Neuronal stem cell (in vitro differentiated cells): ENCODE measurements at regions not wholly inside any gene's neighbourhood (a gene's known extent, or its start where the extent isn't known, plus 50 kb on each side); places are given as distances from the start of the nearest gene placed in this dataset.
"Not testable (repeated sequence)": the region's sequence is repeated elsewhere in the genome, so short reads cannot be mapped to it uniquely, and the experiment has no call there.

Experiments
- DNase-seq: peaks from one replicate; pipeline ENCODE4 v3.0.0-alpha.2; 2013; ENCODE audit warnings: low spot score
- H2AFZ ChIP-seq: one replicate; pipeline ENCODE4 v1.6.1; 2013; ENCODE audit warnings: mild to moderate bottlenecking, low read length, inconsistent platforms
- H2AK5ac ChIP-seq: 2 replicates; pipeline ENCODE4 v1.6.1; 2013; ENCODE audit warnings: low read depth, mild to moderate bottlenecking, inconsistent platforms, low read length, moderate library complexity, mixed read lengths
- H2BK120ac ChIP-seq: 2 replicates; pipeline ENCODE4 v1.6.1; 2013; ENCODE audit warnings: low read depth, mild to moderate bottlenecking, inconsistent platforms, low read length, moderate library complexity, mixed read lengths
- H2BK12ac ChIP-seq: one replicate; pipeline ENCODE4 v1.6.1; 2013; ENCODE audit warnings: low read length, inconsistent platforms
- H2BK15ac ChIP-seq: 2 replicates; pipeline ENCODE4 v1.6.1; 2013; ENCODE audit warnings: mild to moderate bottlenecking, low read length, inconsistent platforms, mixed read lengths
- H2BK5ac ChIP-seq: one replicate; pipeline ENCODE4 v1.6.1; 2013; ENCODE audit warnings: inconsistent platforms, mild to moderate bottlenecking, low read length, moderate library complexity
- H3K14ac ChIP-seq: one replicate; pipeline ENCODE4 v1.6.1; 2013; ENCODE audit warnings: low read length, inconsistent platforms
- H3K18ac ChIP-seq: 2 replicates; pipeline ENCODE4 v1.6.1; 2013; ENCODE audit warnings: low read length, inconsistent platforms
- H3K23ac ChIP-seq: 2 replicates; pipeline ENCODE4 v1.6.1; 2013; ENCODE audit warnings: low read depth, mild to moderate bottlenecking, mixed read lengths, low read length, inconsistent platforms; ENCODE audit not compliant: poor library complexity
- H3K27ac ChIP-seq: replicated peaks from 3 replicates; pipeline ENCODE4 v1.5.1; 2013; ENCODE audit warnings: low read length, inconsistent platforms
- H3K27me3 ChIP-seq, 3 experiments: 2 replicates each; pipeline ENCODE4 v1.6.1; 2013; ENCODE audit warnings: low read length in 3 of 3, mild to moderate bottlenecking in 2 of 3, inconsistent platforms in 1 of 3, low read depth in 1 of 3, mixed read lengths in 1 of 3, moderate library complexity in 1 of 3; ENCODE audit not compliant: control insufficient read depth in 3 of 3, insufficient read depth in 3 of 3
- H3K36me3 ChIP-seq, 2 donors: replicated peaks in 1 of 2; 2 replicates each; pipeline ENCODE4 v1.6.1; 2013; ENCODE audit warnings: low read length in 2 of 2; ENCODE audit not compliant: control insufficient read depth in 2 of 2, insufficient read depth in 2 of 2
- H3K4ac ChIP-seq: 2 replicates; pipeline ENCODE4 v1.6.1; 2013; ENCODE audit warnings: inconsistent platforms, mild to moderate bottlenecking, low read length, moderate library complexity
- H3K4me1 ChIP-seq, 2 donors: 1 replicate in 1 of 2; 2 replicates in 1 of 2; pipeline ENCODE4 v1.6.1; 2013; ENCODE audit warnings: low read length in 2 of 2, low read depth in 1 of 2; ENCODE audit not compliant: control insufficient read depth in 2 of 2, insufficient read depth in 1 of 2
- H3K4me2 ChIP-seq: one replicate; pipeline ENCODE4 v1.6.1; 2013; ENCODE audit warnings: mild to moderate bottlenecking, low read length, inconsistent platforms; ENCODE audit not compliant: insufficient read depth, poor library complexity, severe bottlenecking
- H3K4me3 ChIP-seq, 2 donors: 2 replicates each; pipeline ENCODE4 v1.5.1; 2013; ENCODE audit warnings: low read length in 2 of 2, mild to moderate bottlenecking in 2 of 2, inconsistent platforms in 1 of 2, moderate library complexity in 1 of 2
- H3K79me1 ChIP-seq: one replicate; pipeline ENCODE4 v1.6.1; 2013; ENCODE audit warnings: low read depth, mild to moderate bottlenecking, inconsistent platforms, low read length, moderate library complexity
- H3K9ac ChIP-seq: one replicate; pipeline ENCODE4 v1.6.1; 2013; ENCODE audit warnings: mild to moderate bottlenecking, low read depth, low read length, inconsistent platforms; ENCODE audit not compliant: poor library complexity
- H3K9me3 ChIP-seq, 2 donors: replicated peaks in 1 of 2; 2 replicates each; pipeline versions ENCODE3 to v1.6.1; 2013; ENCODE audit warnings: low read length in 2 of 2, mild to moderate bottlenecking in 2 of 2, inconsistent platforms in 1 of 2, low read depth in 1 of 2, mixed read lengths in 1 of 2, moderate library complexity in 1 of 2; ENCODE audit not compliant: control insufficient read depth in 2 of 2, insufficient read depth in 1 of 2
- H4K8ac ChIP-seq: one replicate; pipeline ENCODE4 v1.6.1; 2013; ENCODE audit warnings: low read depth, mild to moderate bottlenecking, inconsistent platforms, low read length, moderate library complexity
- H4K91ac ChIP-seq: one replicate; pipeline ENCODE4 v1.6.1; 2013; ENCODE audit warnings: low read length, low read depth, mild to moderate bottlenecking, inconsistent platforms; ENCODE audit not compliant: poor library complexity
- WGBS, 2 donors: extraction: QIAGEN DNeasy Blood & Tissue Kit; methylation state at CpG; one replicate each; pipeline ENCODE4 v1.1.7; 2013; ENCODE audit warnings: missing lambda C conversion rate in 2 of 2, mixed read lengths in 1 of 2; ENCODE audit not compliant: insufficient read length in 2 of 2, insufficient replicate concordance in 1 of 2; ENCODE audit errors: extremely low coverage in 2 of 2; 5-methylcytosine and 5-hydroxymethylcytosine counted together

- Histone ChIP-seq H2BK5ac (no peak overlapping the region), H3K27me3 (no peaks in the 10 kb centered on the region), H3K23ac (no peak overlapping the region), H2AK5ac (no peak overlapping the region), H3K4ac (no peak overlapping the region), H2BK15ac (no peak overlapping the region), H3K18ac (no peak overlapping the region), H3K27ac (no peak overlapping the region), H3K36me3 (no peaks in the 10 kb centered on the region), H2BK120ac (no peak overlapping the region), H3K4me3 (no peak overlapping the region), H3K14ac (no peak overlapping the region), H2BK12ac (no peak overlapping the region), H4K91ac (no peak overlapping the region), H3K4me1 (no peaks in the 10 kb centered on the region), H2AFZ (no peak overlapping the region), H3K79me1 (no peaks in the 10 kb centered on the region), H4K8ac (no peak overlapping the region), H3K9ac (no peak overlapping the region), H3K9me3 (no peaks in the 10 kb centered on the region), H3K4me2 (no peak overlapping the region)
- no CpG with 5 or more reads among the region's 6 CpGs for WGBS, 2 donors
- DNase-seq = no peak
Measured at GRCh38 chr13:65368832-65369231, 1861.3 kb downstream of the PCDH9 start.

DNA sequence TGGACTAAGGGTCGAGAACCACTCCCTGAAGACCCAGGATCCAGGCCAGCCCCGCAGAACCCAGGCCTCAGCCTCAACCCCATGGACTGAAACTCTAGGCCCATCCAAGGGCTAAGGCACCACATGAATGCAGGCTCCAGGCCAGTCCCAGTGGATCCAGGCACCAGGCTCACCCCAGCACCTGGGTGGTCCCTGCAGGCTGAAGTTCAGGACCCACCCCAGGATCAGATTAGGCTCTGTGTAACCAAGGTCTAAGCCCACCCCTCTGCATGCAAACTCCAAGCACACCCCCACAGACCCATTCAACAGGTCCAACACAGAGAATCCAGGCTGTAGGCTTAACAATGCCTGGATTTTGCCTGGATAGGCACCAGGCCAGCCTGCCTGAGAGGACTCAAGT, 1876.2 kb downstream of the PCDH9 start:
- no peak overlapping the region for H2BK5ac ChIP-seq
- H2BK12ac ChIP-seq = no peak overlapping the region
- no peaks in the 10 kb centered on the region for H3K79me1 ChIP-seq
- no peak overlapping the region for H4K8ac ChIP-seq
- H3K36me3 ChIP-seq = no peaks in the 10 kb centered on the region
- no CpG with 5 or more reads among the region's 2 CpGs for WGBS, 2 donors
- no peak overlapping the region for H3K4ac ChIP-seq
- H3K27me3 ChIP-seq = no peaks in the 10 kb centered on the region
- H3K9me3 ChIP-seq = peaks cover 0 to 3% of the 10 kb centered on the region in 2 donors
- DNase-seq = no peak
- no peaks in the 10 kb centered on the region for H3K4me1 ChIP-seq
- H3K18ac ChIP-seq = no peak overlapping the region
- H3K27ac ChIP-seq = no peak overlapping the region
- no peak overlapping the region for H4K91ac ChIP-seq
- H2BK120ac ChIP-seq = no peak overlapping the region
- H2AK5ac ChIP-seq = no peak overlapping the region
- H3K4me2 ChIP-seq = no peak overlapping the region
- no peak overlapping the region for H3K14ac ChIP-seq
- no peak overlapping the region for H2AFZ ChIP-seq
- no peak overlapping the region for H3K23ac ChIP-seq
- no peak overlapping the region for H2BK15ac ChIP-seq
- no peak overlapping the region for H3K4me3 ChIP-seq
- no peak overlapping the region for H3K9ac ChIP-seq

DNA sequence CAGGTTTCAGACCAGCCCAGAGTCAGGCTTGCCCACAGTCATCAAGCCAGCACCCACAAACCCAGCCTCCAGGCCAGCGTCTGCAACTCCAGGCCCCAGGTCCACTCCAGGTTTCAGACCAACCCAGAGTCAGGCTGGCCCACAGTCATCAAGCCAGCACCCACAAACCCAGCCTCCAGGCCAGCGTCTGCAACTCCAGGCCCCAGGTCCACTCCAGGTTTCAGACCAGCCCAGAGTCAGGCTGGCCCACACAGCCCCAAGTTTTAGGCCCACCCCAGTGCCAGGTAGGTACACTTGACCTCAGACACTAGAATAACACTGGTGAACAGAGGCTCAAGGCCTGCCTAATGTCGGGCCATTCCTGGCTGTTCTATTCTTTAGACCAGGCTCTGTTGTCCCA, 1877.0 kb downstream of the PCDH9 start:
- H3K4me3 ChIP-seq, H2BK5ac ChIP-seq, H2BK120ac ChIP-seq, H3K4ac ChIP-seq, H3K4me1 ChIP-seq, H3K27me3 ChIP-seq, H3K9me3 ChIP-seq, DNase-seq, H3K27ac ChIP-seq, H4K91ac ChIP-seq, H3K14ac ChIP-seq, H2BK15ac ChIP-seq, H3K4me2 ChIP-seq, H4K8ac ChIP-seq, H3K79me1 ChIP-seq, H3K18ac ChIP-seq, H3K36me3 ChIP-seq, H2AK5ac ChIP-seq, H2AFZ ChIP-seq, H3K9ac ChIP-seq, H2BK12ac ChIP-seq, H3K23ac ChIP-seq: not testable (repeated sequence)
- WGBS, 2 donors = no CpG with 5 or more reads among the region's 3 CpGs

GRCh38 chr13:65347420-65348030, 1882.6 kb downstream of the PCDH9 start:
- no peak for DNase-seq
- Histone ChIP-seq H3K4me1 (no peaks in the 10 kb centered on the region), H3K36me3 (no peaks in the 10 kb centered on the region), H4K91ac (no peak overlapping the region), H4K8ac (no peak overlapping the region), H3K23ac (no peak overlapping the region), H2AK5ac (no peak overlapping the region), H3K4me2 (no peak overlapping the region), H3K9me3 (no peaks in the 10 kb centered on the region), H3K4me3 (no peak overlapping the region), H3K18ac (no peak overlapping the region), H3K14ac (no peak overlapping the region), H3K27ac (no peak overlapping the region), H2BK15ac (no peak overlapping the region), H2BK5ac (no peak overlapping the region), H3K27me3 (no peaks in the 10 kb centered on the region), H3K9ac (no peak overlapping the region), H2AFZ (no peak overlapping the region), H3K79me1 (no peaks in the 10 kb centered on the region), H3K4ac (no peak overlapping the region), H2BK12ac (no peak overlapping the region), H2BK120ac (no peak overlapping the region)
- no CpG with 5 or more reads among the region's 2 CpGs for WGBS, 2 donors
